Suprapubic skin (tissue), 4 donors: ENCODE measurements at regions not wholly inside any gene's neighbourhood (a gene's known extent, or its start where the extent isn't known, plus 50 kb on each side); places are given as distances from the start of the nearest gene placed in this dataset.

Experiments
- EP300 ChIP-seq: sonication (generic); formaldehyde crosslinking; IDR thresholded peaks from one replicate; pipeline ENCODE4 v1.6.1; 2017; ENCODE audit warnings: antibody characterized with exemption
- POLR2A ChIP-seq, 2 donors: fragments of 450-650 bp; IDR thresholded peaks; one replicate each; pipeline ENCODE4 v1.6.1; 2017; ENCODE audit warnings: antibody characterized with exemption in 2 of 2, mild to moderate bottlenecking in 2 of 2, moderate library complexity in 2 of 2
- POLR2AphosphoS5 ChIP-seq, 3 donors: sonication (generic); formaldehyde crosslinking; IDR thresholded peaks; one replicate each; pipeline ENCODE4 v1.6.1; 2017; ENCODE audit warnings: antibody characterized with exemption in 3 of 3
- TF ChIP-seq, protein P1 (sequence below), 2 donors: fragments of 200-600 bp in 1 of 2; fragments of 450-650 bp in 1 of 2; sonication (generic) in 1 of 2; IDR thresholded peaks; one replicate each; pipeline ENCODE4 v1.5.1; 2016 to 2019; ENCODE audit warnings: antibody characterized with exemption in 2 of 2, mild to moderate bottlenecking in 1 of 2, moderate library complexity in 1 of 2

DNA sequence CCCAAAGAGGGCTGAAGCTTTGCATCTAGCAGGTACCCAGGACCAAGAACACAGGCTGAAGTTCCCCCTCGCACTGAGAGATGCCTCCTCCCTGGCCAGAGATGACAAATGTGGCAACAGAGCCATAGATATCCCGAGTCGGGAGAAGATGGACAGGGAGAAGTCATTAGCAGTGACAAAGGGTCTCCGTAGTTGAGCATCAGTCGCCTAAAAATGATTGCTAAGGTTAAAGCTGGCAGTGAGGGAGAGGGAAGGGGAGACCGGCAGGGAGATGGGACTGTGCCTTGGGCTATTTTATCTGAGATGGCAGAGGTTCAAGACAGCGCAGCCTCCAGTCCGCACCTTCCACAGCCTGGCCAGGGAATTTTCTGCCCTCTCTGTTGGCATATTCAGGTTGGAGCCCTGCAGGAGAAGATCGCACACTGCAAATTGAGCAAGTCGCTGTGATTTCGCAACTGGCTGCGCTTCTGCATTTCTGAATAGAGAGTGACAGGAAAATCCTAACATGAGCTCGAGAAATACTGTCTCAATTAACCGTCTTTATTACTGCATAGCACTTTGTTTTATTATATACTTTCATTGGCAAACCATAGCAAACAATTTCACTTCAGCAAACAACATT, 238.9 kb upstream of the GPR26 start:
- TF ChIP-seq, protein P1, sequence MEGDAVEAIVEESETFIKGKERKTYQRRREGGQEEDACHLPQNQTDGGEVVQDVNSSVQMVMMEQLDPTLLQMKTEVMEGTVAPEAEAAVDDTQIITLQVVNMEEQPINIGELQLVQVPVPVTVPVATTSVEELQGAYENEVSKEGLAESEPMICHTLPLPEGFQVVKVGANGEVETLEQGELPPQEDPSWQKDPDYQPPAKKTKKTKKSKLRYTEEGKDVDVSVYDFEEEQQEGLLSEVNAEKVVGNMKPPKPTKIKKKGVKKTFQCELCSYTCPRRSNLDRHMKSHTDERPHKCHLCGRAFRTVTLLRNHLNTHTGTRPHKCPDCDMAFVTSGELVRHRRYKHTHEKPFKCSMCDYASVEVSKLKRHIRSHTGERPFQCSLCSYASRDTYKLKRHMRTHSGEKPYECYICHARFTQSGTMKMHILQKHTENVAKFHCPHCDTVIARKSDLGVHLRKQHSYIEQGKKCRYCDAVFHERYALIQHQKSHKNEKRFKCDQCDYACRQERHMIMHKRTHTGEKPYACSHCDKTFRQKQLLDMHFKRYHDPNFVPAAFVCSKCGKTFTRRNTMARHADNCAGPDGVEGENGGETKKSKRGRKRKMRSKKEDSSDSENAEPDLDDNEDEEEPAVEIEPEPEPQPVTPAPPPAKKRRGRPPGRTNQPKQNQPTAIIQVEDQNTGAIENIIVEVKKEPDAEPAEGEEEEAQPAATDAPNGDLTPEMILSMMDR (IDR thresholded peaks at IDR 0.05) = no peak
- no peak for TF ChIP-seq POLR2AphosphoS5 (IDR thresholded peaks at IDR 0.05)
- no peak for TF ChIP-seq POLR2A (IDR thresholded peaks at IDR 0.05)
- TF ChIP-seq EP300 = no peak
